ENCODE measurements at regions not wholly inside any gene's neighbourhood (a gene's known extent, or its start where the extent isn't known, plus 50 kb on each side); places are given as distances from the start of the nearest gene placed in this dataset.
"Not testable (repeated sequence)": the region's sequence is repeated elsewhere in the genome, so short reads cannot be mapped to it uniquely, and the experiment has no call there.

- DNase-seq = peak in 3 of 4 experiments; percentile 3 to 7 (median 5)
Measured at GRCh38 chrX:145393702-145394235, 146.5 kb downstream of the SPANXN1 start.

GRCh38 chrX:145394344-145394743 is 147.0 kb downstream of the SPANXN1 start:
- DNase-seq = no peak

GRCh38 chrX:145396612-145397011 is 149.3 kb downstream of the SPANXN1 start:
- no peak for DNase-seq

- peak; percentile 24 to 31 (median 27) for DNase-seq
Measured at GRCh38 chrX:145405012-145405411, 157.7 kb downstream of the SPANXN1 start.

GRCh38 chrX:145410622-145411021 is 163.3 kb downstream of the SPANXN1 start:
- no peak for DNase-seq

GRCh38 chrX:145436211-145436610 is 188.9 kb downstream of the SPANXN1 start:
- not testable (repeated sequence) for DNase-seq

GRCh38 chrX:145464650-145465049 is 217.3 kb downstream of the SPANXN1 start:
- DNase-seq = no peak

GRCh38 chrX:145475725-145476124 is 228.4 kb downstream of the SPANXN1 start:
- DNase-seq = no peak

GRCh38 chrX:145484740-145485139 is 237.4 kb downstream of the SPANXN1 start:
- DNase-seq = no peak

GRCh38 chrX:145502670-145503069 is 255.4 kb downstream of the SPANXN1 start:
- no peak for DNase-seq

- no peak for DNase-seq
Measured at GRCh38 chrX:145506214-145506613, 258.9 kb downstream of the SPANXN1 start.

GRCh38 chrX:145524931-145525330 is 277.6 kb downstream of the SPANXN1 start:
- no peak for DNase-seq

GRCh38 chrX:145532176-145532780 is 285.0 kb downstream of the SPANXN1 start:
- DNase-seq = no peak

- DNase-seq = no peak
Measured at GRCh38 chrX:145533534-145533933, 284.1 kb upstream of the SLITRK2 start.

GRCh38 chrX:145549496-145549895 is 268.1 kb upstream of the SLITRK2 start:
- no peak for DNase-seq

GRCh38 chrX:145552643-145553042 is 265.0 kb upstream of the SLITRK2 start:
- no peak for DNase-seq

- no peak for DNase-seq
Measured at GRCh38 chrX:145553702-145554101, 263.9 kb upstream of the SLITRK2 start.

GRCh38 chrX:145563159-145563558 is 254.5 kb upstream of the SLITRK2 start:
- DNase-seq = no peak

GRCh38 chrX:145609951-145610511 is 207.6 kb upstream of the SLITRK2 start:
- no peak for DNase-seq

- no peak for DNase-seq
Measured at GRCh38 chrX:145613894-145614293, 203.7 kb upstream of the SLITRK2 start.

GRCh38 chrX:145620666-145621065 is 197.0 kb upstream of the SLITRK2 start:
- DNase-seq = no peak

GRCh38 chrX:145623453-145623852 is 194.2 kb upstream of the SLITRK2 start:
- DNase-seq = no peak

GRCh38 chrX:145630081-145630480 is 187.5 kb upstream of the SLITRK2 start:
- no peak for DNase-seq

GRCh38 chrX:145630806-145631435 is 186.7 kb upstream of the SLITRK2 start:
- DNase-seq = no peak

All from suppressor macrophage (primary cell).